ENCODE measurements at regions not wholly inside any gene's neighbourhood (a gene's known extent, or its start where the extent isn't known, plus 50 kb on each side); places are given as distances from the start of the nearest gene placed in this dataset.

- Mint-ChIP-seq H3K27ac (ENCODE audit: unreplicated experiment) (peak overlapping the region; percentile 39), H3K4me3 (ENCODE audit: unreplicated experiment) (no peak overlapping the region), H3K36me3 (ENCODE audit: unreplicated experiment) (no peaks in the 10 kb centered on the region), H3K9me3 (ENCODE audit: unreplicated experiment) (no peaks in the 10 kb centered on the region), H3K4me1 (ENCODE audit: unreplicated experiment) (peaks cover 64% of the 10 kb centered on the region), H3K27me3 (ENCODE audit: unreplicated experiment) (no peaks in the 10 kb centered on the region)
- no peak for DNase-seq (ENCODE audit: extremely low spot score, unreplicated experiment)
- TF ChIP-seq CTCF (IDR thresholded peaks at IDR 0.05) = no peak
Observed at GRCh38 chr7:41878309-41879295, 175.7 kb upstream of the INHBA start.

- Mint-ChIP-seq H3K36me3 (ENCODE audit: unreplicated experiment) (no peaks in the 10 kb centered on the region), H3K4me3 (ENCODE audit: unreplicated experiment) (no peak overlapping the region), H3K27me3 (ENCODE audit: unreplicated experiment) (no peaks in the 10 kb centered on the region), H3K9me3 (ENCODE audit: unreplicated experiment) (no peaks in the 10 kb centered on the region), H3K27ac (ENCODE audit: unreplicated experiment) (no peak overlapping the region), H3K4me1 (ENCODE audit: unreplicated experiment) (peaks cover 68% of the 10 kb centered on the region)
- no peak for DNase-seq (ENCODE audit: extremely low spot score, unreplicated experiment)
- no peak for TF ChIP-seq CTCF (IDR thresholded peaks at IDR 0.05)
Observed at GRCh38 chr7:41877118-41877517, 174.2 kb upstream of the INHBA start.

GRCh38 chr7:41875513-41875912 is 172.6 kb upstream of the INHBA start:
- Mint-ChIP-seq H3K4me1 (ENCODE audit: unreplicated experiment) (peaks cover 58% of the 10 kb centered on the region), H3K9me3 (ENCODE audit: unreplicated experiment) (no peaks in the 10 kb centered on the region)
- no peak for DNase-seq (ENCODE audit: extremely low spot score, unreplicated experiment)

GRCh38 chr7:41874201-41874785 is 171.4 kb upstream of the INHBA start:
- no peaks in the 10 kb centered on the region for H3K9me3 Mint-ChIP-seq (ENCODE audit: unreplicated experiment)
- H3K27me3 Mint-ChIP-seq (ENCODE audit: unreplicated experiment) = no peaks in the 10 kb centered on the region
- no peak overlapping the region for H3K27ac Mint-ChIP-seq (ENCODE audit: unreplicated experiment)
- TF ChIP-seq CTCF (IDR thresholded peaks at IDR 0.05) = no peak
- H3K4me3 Mint-ChIP-seq (ENCODE audit: unreplicated experiment) = no peak overlapping the region
- peaks cover 53% of the 10 kb centered on the region for H3K4me1 Mint-ChIP-seq (ENCODE audit: unreplicated experiment)
- DNase-seq (ENCODE audit: extremely low spot score, unreplicated experiment) = no peak
- H3K36me3 Mint-ChIP-seq (ENCODE audit: unreplicated experiment) = no peaks in the 10 kb centered on the region

More at GRCh38 chr7:41875513-41875912, 172.6 kb upstream of the INHBA start:
- H3K27me3 Mint-ChIP-seq (ENCODE audit: unreplicated experiment) = no peaks in the 10 kb centered on the region
- H3K4me3 Mint-ChIP-seq (ENCODE audit: unreplicated experiment) = no peak overlapping the region
- H3K27ac Mint-ChIP-seq (ENCODE audit: unreplicated experiment) = no peak overlapping the region
- no peak for TF ChIP-seq CTCF (IDR thresholded peaks at IDR 0.05)
- no peaks in the 10 kb centered on the region for H3K36me3 Mint-ChIP-seq (ENCODE audit: unreplicated experiment)

GRCh38 chr7:41873741-41874140 is 170.9 kb upstream of the INHBA start:
- Mint-ChIP-seq H3K4me3 (ENCODE audit: unreplicated experiment) (no peak overlapping the region), H3K27ac (ENCODE audit: unreplicated experiment) (no peak overlapping the region), H3K36me3 (ENCODE audit: unreplicated experiment) (no peaks in the 10 kb centered on the region), H3K9me3 (ENCODE audit: unreplicated experiment) (no peaks in the 10 kb centered on the region), H3K4me1 (ENCODE audit: unreplicated experiment) (peaks cover 50% of the 10 kb centered on the region), H3K27me3 (ENCODE audit: unreplicated experiment) (no peaks in the 10 kb centered on the region)
- no peak for TF ChIP-seq CTCF (IDR thresholded peaks at IDR 0.05)
- DNase-seq (ENCODE audit: extremely low spot score, unreplicated experiment) = no peak

All from osteocyte (in vitro differentiated cells).